Skeletal muscle tissue (tissue), 3 donors: ENCODE measurements at regions not wholly inside any gene's neighbourhood (a gene's known extent, or its start where the extent isn't known, plus 50 kb on each side); places are given as distances from the start of the nearest gene placed in this dataset.

ENCODE experiments used
- H3K27ac ChIP-seq: one replicate; pipeline ENCODE4 v1.7.0; 2013; ENCODE audit warnings: mild to moderate bottlenecking, low read depth, low read length, inconsistent platforms
- H3K27me3 ChIP-seq, 3 donors: one replicate each; pipeline ENCODE4 v1.7.0; 2013; ENCODE audit warnings: low read length in 3 of 3; ENCODE audit not compliant: control insufficient read depth in 3 of 3, insufficient read depth in 3 of 3
- H3K36me3 ChIP-seq, 3 donors: one replicate each; pipeline ENCODE4 v1.7.0; 2013; ENCODE audit warnings: low read length in 3 of 3; ENCODE audit not compliant: control insufficient read depth in 3 of 3, insufficient read depth in 3 of 3
- H3K4me1 ChIP-seq, 3 donors: one replicate each; pipeline ENCODE4 v1.7.0; 2013; ENCODE audit warnings: low read length in 3 of 3, mild to moderate bottlenecking in 3 of 3; ENCODE audit not compliant: control insufficient read depth in 3 of 3, insufficient read depth in 3 of 3
- H3K4me3 ChIP-seq, 3 donors: one replicate each; pipeline ENCODE4 v1.7.0; 2013; ENCODE audit warnings: low read length in 3 of 3
- H3K9ac ChIP-seq, 3 donors: one replicate each; pipeline ENCODE4 v1.7.0; 2013; ENCODE audit warnings: low read length in 3 of 3, mild to moderate bottlenecking in 3 of 3, moderate library complexity in 2 of 3, low read depth in 1 of 3
- H3K9me3 ChIP-seq, 3 donors: one replicate each; pipeline ENCODE4 v1.7.0; 2013; ENCODE audit warnings: low read length in 3 of 3; ENCODE audit not compliant: control insufficient read depth in 3 of 3
- donor health status: Osteomylitis.

- Histone ChIP-seq H3K9ac (no peak overlapping the region), H3K4me1 (peaks cover 5 to 7% (median 5%) of the 10 kb centered on the region in 3 donors)
These were observed 221.3 kb downstream of the GXYLT1 start for GRCh38 chr12:41923351-41923750.

GRCh38 chr12:41920355-41920754 lies 224.3 kb downstream of the GXYLT1 start:
- Histone ChIP-seq H3K4me3 (no peak overlapping the region), H3K4me1 (peaks cover 5 to 9% (median 9%) of the 10 kb centered on the region in 3 donors), H3K9ac (no peak overlapping the region), H3K9me3 (no peaks in the 10 kb centered on the region), H3K27me3 (no peaks in the 10 kb centered on the region), H3K27ac (no peak overlapping the region), H3K36me3 (no peaks in the 10 kb centered on the region)

More at GRCh38 chr12:41923351-41923750, 221.3 kb downstream of the GXYLT1 start:
- H3K27ac ChIP-seq, result no peak overlapping the region
- H3K9me3 ChIP-seq, result no peaks in the 10 kb centered on the region
- H3K27me3 ChIP-seq, result no peaks in the 10 kb centered on the region
- H3K4me3 ChIP-seq, result no peak overlapping the region
- H3K36me3 ChIP-seq, result no peaks in the 10 kb centered on the region

DNA sequence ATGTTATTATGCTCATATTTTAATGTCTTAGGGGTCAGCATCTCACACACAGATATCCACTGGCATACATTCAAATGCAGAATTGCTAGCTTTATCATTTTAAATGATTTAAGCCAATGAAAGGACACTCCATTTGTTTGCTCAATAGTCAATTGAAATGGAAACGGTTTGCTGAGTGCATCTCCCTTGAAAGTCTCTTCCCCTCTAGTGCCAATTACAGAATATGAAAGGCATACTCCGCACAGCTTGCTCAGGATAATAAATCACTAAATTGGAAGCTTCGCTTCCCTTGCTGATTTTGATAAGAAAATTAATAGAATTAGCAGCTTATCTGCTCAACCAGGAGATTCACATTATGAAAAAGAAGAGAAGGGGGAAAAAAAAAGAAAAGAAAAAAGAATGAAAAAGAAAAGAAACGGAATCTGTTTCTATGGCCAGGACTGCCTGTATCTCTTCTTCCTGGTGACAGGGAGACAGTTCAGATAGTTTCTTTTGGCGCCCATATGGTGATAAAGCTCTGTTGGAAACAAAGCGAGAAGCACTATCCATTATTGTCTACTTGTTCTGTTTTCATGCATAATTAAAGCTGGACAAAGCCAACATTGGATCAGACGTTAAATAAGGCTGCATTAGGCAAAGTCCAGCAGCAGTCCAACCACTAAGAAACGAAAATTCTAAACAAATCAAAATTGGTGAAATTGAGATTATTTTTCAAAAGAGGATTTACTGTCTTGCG lies 225.0 kb downstream of the GXYLT1 start:
- H3K27me3 ChIP-seq, result no peaks in the 10 kb centered on the region
- H3K4me3 ChIP-seq, result no peak overlapping the region

DNA sequence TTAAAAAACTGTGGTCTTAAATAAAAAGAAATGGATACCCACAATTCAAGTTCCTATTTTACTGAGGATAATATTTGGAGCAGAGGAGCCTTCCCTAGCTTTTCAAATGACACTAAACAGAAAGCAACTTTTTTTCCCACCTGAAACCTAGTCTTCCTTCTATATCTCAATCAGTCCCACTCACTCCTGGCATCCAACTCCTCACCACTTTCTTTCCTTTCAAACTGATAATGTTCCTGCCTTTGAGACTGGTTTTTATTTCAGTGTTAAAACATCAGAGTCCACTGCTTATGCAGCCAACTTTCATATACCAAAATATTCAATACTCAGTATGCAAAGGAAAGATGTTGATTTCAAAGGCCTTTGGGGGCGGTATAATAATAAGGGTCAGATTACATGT lies 225.6 kb downstream of the GXYLT1 start:
- Histone ChIP-seq H3K9me3 (no peaks in the 10 kb centered on the region), H3K36me3 (no peaks in the 10 kb centered on the region), H3K27ac (no peak overlapping the region), H3K27me3 (no peaks in the 10 kb centered on the region), H3K4me1 (peaks cover 5 to 9% (median 9%) of the 10 kb centered on the region in 3 donors), H3K4me3 (no peak overlapping the region), H3K9ac (no peak overlapping the region)

More for the DNA sequence above, 225.0 kb downstream of the GXYLT1 start:
- Histone ChIP-seq H3K9me3 (no peaks in the 10 kb centered on the region), H3K27ac (no peak overlapping the region), H3K36me3 (no peaks in the 10 kb centered on the region), H3K9ac (no peak overlapping the region), H3K4me1 (peaks cover 5 to 9% (median 9%) of the 10 kb centered on the region in 3 donors)

GRCh38 chr12:41917938-41918341 lies 226.7 kb downstream of the GXYLT1 start:
- H3K9ac ChIP-seq, result peak overlapping the region in 1 of 3 donors; percentile 47
- H3K27ac ChIP-seq, result no peak overlapping the region
- H3K4me1 ChIP-seq, result peaks cover 5 to 9% (median 9%) of the 10 kb centered on the region in 3 donors
- H3K27me3 ChIP-seq, result no peaks in the 10 kb centered on the region
- H3K9me3 ChIP-seq, result no peaks in the 10 kb centered on the region
- no peaks in the 10 kb centered on the region for H3K36me3 ChIP-seq
- peak overlapping the region in 2 of 3 donors; percentile 12 to 52 for H3K4me3 ChIP-seq

GRCh38 chr12:41917181-41917580 lies 227.5 kb downstream of the GXYLT1 start:
- Histone ChIP-seq H3K9ac (no peak overlapping the region), H3K9me3 (no peaks in the 10 kb centered on the region), H3K4me1 (peaks cover 5 to 9% (median 9%) of the 10 kb centered on the region in 3 donors)

DNA sequence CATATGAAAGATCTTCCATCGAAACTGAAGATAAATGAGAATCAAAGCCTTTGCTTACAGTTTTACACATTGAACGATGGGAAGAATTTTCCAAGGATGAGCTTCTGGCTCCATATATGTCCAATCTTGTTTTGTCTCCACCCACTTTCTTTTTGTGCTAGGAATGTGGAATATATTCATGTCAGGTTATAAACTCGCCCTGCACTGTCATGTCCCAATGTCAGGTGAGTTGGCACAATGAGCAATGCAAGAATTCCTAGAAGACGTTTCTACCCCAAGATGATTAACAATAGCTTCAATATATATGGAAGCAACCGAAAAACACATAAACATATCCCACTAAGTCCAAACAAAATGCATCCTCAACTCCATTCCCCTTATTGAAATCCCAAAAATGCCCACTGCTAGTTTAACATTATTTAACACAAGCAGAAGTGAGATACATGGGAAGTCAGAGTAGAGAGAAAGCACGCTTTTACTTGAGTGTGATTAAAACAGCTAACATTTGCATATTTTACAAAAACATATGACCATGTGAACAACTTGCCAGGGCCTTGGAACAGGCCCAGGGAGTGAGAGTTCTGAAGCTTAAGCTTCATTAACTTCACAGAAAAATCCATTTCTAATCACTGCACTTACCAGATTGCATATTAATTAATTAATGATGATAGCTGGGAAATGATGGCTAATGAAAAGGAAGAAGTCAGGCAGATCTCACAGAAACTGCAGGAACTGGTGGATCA lies 233.9 kb downstream of the GXYLT1 start:
- no peaks in the 10 kb centered on the region for H3K9me3 ChIP-seq
- no peak overlapping the region for H3K4me3 ChIP-seq
- no peaks in the 10 kb centered on the region for H3K27me3 ChIP-seq
- H3K27ac ChIP-seq, result no peak overlapping the region
- H3K9ac ChIP-seq, result no peak overlapping the region
- no peaks in the 10 kb centered on the region for H3K36me3 ChIP-seq
- peaks cover 0 to 3% (median 0%) of the 10 kb centered on the region in 3 donors for H3K4me1 ChIP-seq

More at GRCh38 chr12:41917181-41917580, 227.5 kb downstream of the GXYLT1 start:
- no peak overlapping the region for H3K4me3 ChIP-seq
- no peaks in the 10 kb centered on the region for H3K36me3 ChIP-seq
- H3K27me3 ChIP-seq, result no peaks in the 10 kb centered on the region
- H3K27ac ChIP-seq, result no peak overlapping the region

DNA sequence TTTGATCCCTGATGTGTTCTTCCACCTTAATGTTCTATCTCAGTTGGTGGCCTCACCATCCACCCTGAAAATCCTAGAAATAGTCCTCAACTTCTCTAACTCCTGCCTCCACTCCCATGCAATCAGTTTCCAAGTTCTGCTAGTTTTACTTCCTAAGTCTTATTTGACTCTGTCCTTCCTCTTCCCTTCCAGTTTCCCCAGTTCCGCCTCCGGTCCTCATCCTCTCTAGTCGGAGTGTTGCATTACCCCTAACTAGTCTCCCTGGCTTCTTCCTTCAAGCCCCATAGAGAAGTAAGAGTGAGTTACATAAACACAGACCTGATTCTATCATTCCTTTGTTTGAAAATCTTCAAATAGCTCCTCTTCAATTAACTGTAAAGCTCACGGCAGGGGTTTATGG lies 236.5 kb downstream of the GXYLT1 start:
- Histone ChIP-seq H3K9me3 (no peaks in the 10 kb centered on the region), H3K4me3 (no peak overlapping the region), H3K36me3 (no peaks in the 10 kb centered on the region), H3K4me1 (peaks cover 0 to 3% (median 0%) of the 10 kb centered on the region in 3 donors), H3K27me3 (no peaks in the 10 kb centered on the region), H3K27ac (no peak overlapping the region), H3K9ac (no peak overlapping the region)

- H3K9ac ChIP-seq, result no peak overlapping the region
- no peaks in the 10 kb centered on the region for H3K36me3 ChIP-seq
- H3K9me3 ChIP-seq, result no peaks in the 10 kb centered on the region
- H3K27me3 ChIP-seq, result no peaks in the 10 kb centered on the region
- H3K4me3 ChIP-seq, result no peak overlapping the region
- peaks cover 0 to 3% (median 0%) of the 10 kb centered on the region in 3 donors for H3K4me1 ChIP-seq
- no peak overlapping the region for H3K27ac ChIP-seq
These were observed 237.1 kb downstream of the GXYLT1 start for GRCh38 chr12:41907550-41907949.

DNA sequence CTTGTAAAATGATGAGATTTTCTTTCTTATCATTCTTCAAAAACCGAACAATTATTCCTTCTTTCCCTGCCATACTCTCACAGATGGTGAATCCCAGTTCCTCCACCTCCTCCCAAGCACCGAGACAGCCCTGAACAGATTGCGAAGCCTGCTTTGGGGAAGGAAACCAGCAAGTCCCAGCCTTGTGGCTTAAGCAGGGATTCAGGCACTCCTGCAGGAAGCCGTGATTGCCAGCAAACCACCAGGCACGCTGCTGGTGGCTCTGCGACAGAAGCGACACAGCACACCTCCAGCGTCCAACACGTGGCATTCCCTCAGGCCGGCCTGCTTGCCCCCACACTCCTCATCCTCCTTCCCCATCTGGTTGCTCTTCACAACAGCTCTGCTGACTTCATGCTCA lies 237.7 kb downstream of the GXYLT1 start:
- Histone ChIP-seq H3K27me3 (no peaks in the 10 kb centered on the region), H3K9me3 (no peaks in the 10 kb centered on the region), H3K36me3 (no peaks in the 10 kb centered on the region), H3K4me3 (no peak overlapping the region), H3K9ac (no peak overlapping the region), H3K4me1 (peaks cover 0 to 3% (median 0%) of the 10 kb centered on the region in 3 donors), H3K27ac (no peak overlapping the region)
